GM18499 (cell line): ENCODE measurements at regions not wholly inside any gene's neighbourhood (a gene's known extent, or its start where the extent isn't known, plus 50 kb on each side); places are given as distances from the start of the nearest gene placed in this dataset.

Source experiments
- ATAC-seq: cut with Tn5 transposase; IDR thresholded peaks from one replicate; pipeline ENCODE4 v1.9.1; 2021; ENCODE audit warnings: moderate number of reproducible peaks; ENCODE audit not compliant: insufficient read depth, unreplicated experiment

- ATAC-seq: no peak
Observed at GRCh38 chr9:86410281-86410680, 56.1 kb upstream of the TUT7 start.

DNA sequence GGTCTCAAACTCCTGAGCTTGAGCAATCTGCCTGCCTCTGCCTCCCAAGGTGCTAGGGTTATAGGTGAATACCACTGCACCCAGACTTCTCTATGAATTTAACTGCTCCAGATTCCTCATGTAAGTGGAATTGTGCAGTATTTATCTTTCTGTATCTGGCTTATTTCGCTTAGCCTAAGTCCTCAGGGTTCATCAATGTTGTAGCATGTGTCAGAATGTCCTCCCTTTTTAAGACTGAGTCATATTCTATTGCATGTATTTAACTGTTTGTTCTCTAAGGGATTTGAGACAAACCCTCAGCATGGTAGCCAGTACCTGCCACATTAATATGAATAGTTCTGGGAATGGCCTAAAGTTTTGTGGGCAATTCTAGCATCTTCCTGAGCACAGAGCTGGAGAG, 53.9 kb upstream of the TUT7 start:
- no peak for ATAC-seq

DNA sequence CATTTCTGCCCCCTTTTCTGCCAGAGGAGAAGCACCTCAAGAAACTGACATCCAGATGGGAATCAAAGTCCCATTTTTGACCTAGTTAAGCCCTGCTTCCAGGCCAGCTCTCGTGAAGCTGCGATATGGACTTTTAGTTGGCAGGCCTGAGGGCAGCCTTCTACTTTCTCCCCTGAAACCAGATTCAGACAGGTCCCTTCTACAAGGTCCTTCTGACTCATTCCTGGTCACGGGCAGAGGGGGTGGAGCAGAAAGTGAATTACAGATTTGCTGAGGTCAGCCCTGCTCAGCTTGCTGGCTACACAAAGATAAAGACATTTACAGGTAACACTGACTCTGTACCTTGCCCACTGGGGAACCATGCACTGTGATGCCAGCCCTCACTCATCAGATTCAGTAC, 52.8 kb upstream of the TUT7 start:
- ATAC-seq: no peak

- no peak for ATAC-seq
Observed at GRCh38 chr9:86406366-86406765, 52.2 kb upstream of the TUT7 start.

DNA sequence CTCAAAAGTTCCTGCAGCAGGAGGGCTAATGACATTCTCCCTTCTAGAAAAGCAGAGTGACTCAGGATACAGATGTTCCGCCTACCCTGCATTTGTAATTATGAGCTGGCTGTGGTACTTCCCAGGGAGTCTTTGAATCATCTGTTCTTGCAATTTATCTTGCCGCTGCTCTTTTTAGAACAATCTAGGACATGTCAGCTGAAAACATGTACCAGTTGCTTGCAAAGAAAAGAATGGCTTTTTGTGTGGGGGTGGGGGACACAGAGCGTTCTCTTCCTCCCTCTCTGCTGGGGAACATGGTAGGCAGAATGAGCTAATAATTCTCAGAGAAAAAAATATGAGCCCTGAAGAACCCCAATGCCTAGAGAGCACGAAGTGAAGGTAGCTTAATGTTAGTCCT, 51.7 kb upstream of the TUT7 start:
- no peak for ATAC-seq

- ATAC-seq: no peak
Observed at GRCh38 chr9:86405086-86405491, 50.9 kb upstream of the TUT7 start.
